OCI-LY1 (cell line): ENCODE measurements at regions not wholly inside any gene's neighbourhood (a gene's known extent, or its start where the extent isn't known, plus 50 kb on each side); places are given as distances from the start of the nearest gene placed in this dataset.

Source experiments
- EZH2 ChIP-seq: fragments of 200-600 bp; sonication (generic), shearing (Covaris generic); IDR thresholded peaks from 2 replicates; pipeline ENCODE4 v1.8.0; 2017; ENCODE audit warnings: borderline replicate concordance, mixed run types, mild to moderate bottlenecking, antibody characterized with exemption, low read length, moderate library complexity, mixed read lengths
- TF ChIP-seq, protein P1 (sequence below): fragments of 200-600 bp; sonication (generic), shearing (Covaris generic); IDR thresholded peaks from 2 replicates; pipeline ENCODE4 v1.5.1; 2017; ENCODE audit warnings: mild to moderate bottlenecking, antibody characterized with exemption, low read length, moderate library complexity, mixed read lengths

DNA sequence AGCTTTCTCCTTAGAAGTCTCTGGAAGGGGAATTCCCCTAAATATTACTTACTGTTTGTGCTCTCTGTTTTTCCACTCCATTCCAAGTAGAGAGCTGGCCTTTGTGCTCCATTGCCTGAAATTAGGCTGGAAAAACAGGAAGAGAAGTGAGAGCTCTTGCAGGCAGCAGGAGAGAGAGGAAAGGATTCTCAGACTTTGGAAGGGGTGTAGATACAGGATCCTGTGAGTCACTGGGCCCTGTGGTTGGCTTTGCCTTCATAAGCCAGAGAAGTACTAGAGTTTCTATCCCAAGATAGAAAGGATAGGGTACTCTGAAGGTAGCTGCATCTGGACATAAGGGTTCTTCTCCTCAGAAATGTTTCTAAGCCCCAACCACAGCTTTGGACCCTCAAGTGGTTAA is 188.9 kb downstream of the CMPK2 start:
- TF ChIP-seq, protein P1, sequence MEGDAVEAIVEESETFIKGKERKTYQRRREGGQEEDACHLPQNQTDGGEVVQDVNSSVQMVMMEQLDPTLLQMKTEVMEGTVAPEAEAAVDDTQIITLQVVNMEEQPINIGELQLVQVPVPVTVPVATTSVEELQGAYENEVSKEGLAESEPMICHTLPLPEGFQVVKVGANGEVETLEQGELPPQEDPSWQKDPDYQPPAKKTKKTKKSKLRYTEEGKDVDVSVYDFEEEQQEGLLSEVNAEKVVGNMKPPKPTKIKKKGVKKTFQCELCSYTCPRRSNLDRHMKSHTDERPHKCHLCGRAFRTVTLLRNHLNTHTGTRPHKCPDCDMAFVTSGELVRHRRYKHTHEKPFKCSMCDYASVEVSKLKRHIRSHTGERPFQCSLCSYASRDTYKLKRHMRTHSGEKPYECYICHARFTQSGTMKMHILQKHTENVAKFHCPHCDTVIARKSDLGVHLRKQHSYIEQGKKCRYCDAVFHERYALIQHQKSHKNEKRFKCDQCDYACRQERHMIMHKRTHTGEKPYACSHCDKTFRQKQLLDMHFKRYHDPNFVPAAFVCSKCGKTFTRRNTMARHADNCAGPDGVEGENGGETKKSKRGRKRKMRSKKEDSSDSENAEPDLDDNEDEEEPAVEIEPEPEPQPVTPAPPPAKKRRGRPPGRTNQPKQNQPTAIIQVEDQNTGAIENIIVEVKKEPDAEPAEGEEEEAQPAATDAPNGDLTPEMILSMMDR: no peak
- TF ChIP-seq EZH2: no peak
